Loucy (cell line): ENCODE measurements at regions not wholly inside any gene's neighbourhood (a gene's known extent, or its start where the extent isn't known, plus 50 kb on each side); places are given as distances from the start of the nearest gene placed in this dataset.
"Not testable (repeated sequence)": the region's sequence is repeated elsewhere in the genome, so short reads cannot be mapped to it uniquely, and the experiment has no call there.

Experiments used
- H2AFZ ChIP-seq: fragments of 200-600 bp; sonication (generic); 2 replicates; pipeline ENCODE4 v1.6.0; 2016; ENCODE audit warnings: antibody characterized with exemption, mild to moderate bottlenecking, low read length, moderate library complexity
- H3F3A ChIP-seq: fragments of 200-600 bp; 2 replicates; pipeline ENCODE4 v1.6.0; 2016; ENCODE audit warnings: antibody characterized with exemption, low read depth, mild to moderate bottlenecking
- H3K27me3 ChIP-seq: fragments of 200-600 bp; sonication (generic); 2 replicates; pipeline ENCODE4 v1.6.1; 2014; ENCODE audit warnings: low read length, mild to moderate bottlenecking; ENCODE audit not compliant: insufficient read depth, poor library complexity, severe bottlenecking
- H3K36me3 ChIP-seq: fragments of 200-600 bp; sonication (generic); 2 replicates; pipeline ENCODE4 v1.6.1; 2016; ENCODE audit warnings: low read length; ENCODE audit not compliant: insufficient read depth
- H3K4me1 ChIP-seq: fragments of 200-600 bp; sonication (generic); 2 replicates; pipeline ENCODE4 v1.5.1; 2014; ENCODE audit warnings: low read length, mild to moderate bottlenecking; ENCODE audit not compliant: insufficient read depth, poor library complexity, severe bottlenecking
- H3K4me2 ChIP-seq: fragments of 200-600 bp; sonication (generic); 2 replicates; pipeline ENCODE4 v1.6.0; 2014; ENCODE audit warnings: antibody characterized with exemption, low read length, low read depth, mild to moderate bottlenecking; ENCODE audit not compliant: poor library complexity, severe bottlenecking
- H3K4me3 ChIP-seq: fragments of 200-600 bp; sonication (generic); 2 replicates; pipeline ENCODE4 v1.5.1; 2014; ENCODE audit warnings: low read length, mild to moderate bottlenecking, mixed read lengths; ENCODE audit not compliant: poor library complexity, severe bottlenecking
- H3K79me2 ChIP-seq: fragments of 200-600 bp; sonication (generic); 2 replicates; pipeline ENCODE4 v1.6.1; 2014; ENCODE audit warnings: low read length; ENCODE audit not compliant: insufficient read depth
- H3K9ac ChIP-seq: fragments of 200-600 bp; sonication (generic); 2 replicates; pipeline ENCODE4 v1.6.0; 2014; ENCODE audit warnings: mild to moderate bottlenecking, low read depth, low read length, moderate library complexity; ENCODE audit not compliant: poor library complexity, severe bottlenecking
- H3K9me2 ChIP-seq: fragments of 200-600 bp; sonication (generic); replicated peaks from 2 replicates; pipeline ENCODE4 v1.6.1; 2016; ENCODE audit warnings: low read depth, low read length, mixed read lengths
- H3K9me3 ChIP-seq: fragments of 200-600 bp; sonication (generic); 2 replicates; pipeline ENCODE4 v1.6.1; 2014; ENCODE audit warnings: mild to moderate bottlenecking, antibody characterized with exemption, low read length, low read depth; ENCODE audit not compliant: insufficient read depth
- H4K20me1 ChIP-seq: fragments of 200-600 bp; sonication (generic); 2 replicates; pipeline ENCODE4 v1.6.0; 2014; ENCODE audit warnings: antibody characterized with exemption, low read length, mild to moderate bottlenecking; ENCODE audit not compliant: insufficient read depth, poor library complexity, severe bottlenecking
- CTCF ChIP-seq: fragments of 200-600 bp; sonication (generic); conservative IDR thresholded peaks from 2 replicates; pipeline ENCODE4 v1.5.1; 2014; ENCODE audit warnings: mild to moderate bottlenecking, antibody characterized with exemption, low read length
- EZH2phosphoT487 ChIP-seq: fragments of 200-600 bp; IDR thresholded peaks from 2 replicates; pipeline ENCODE4 v1.6.1; 2018; ENCODE audit warnings: antibody characterized with exemption, mild to moderate bottlenecking, moderate library complexity, borderline replicate concordance

DNA sequence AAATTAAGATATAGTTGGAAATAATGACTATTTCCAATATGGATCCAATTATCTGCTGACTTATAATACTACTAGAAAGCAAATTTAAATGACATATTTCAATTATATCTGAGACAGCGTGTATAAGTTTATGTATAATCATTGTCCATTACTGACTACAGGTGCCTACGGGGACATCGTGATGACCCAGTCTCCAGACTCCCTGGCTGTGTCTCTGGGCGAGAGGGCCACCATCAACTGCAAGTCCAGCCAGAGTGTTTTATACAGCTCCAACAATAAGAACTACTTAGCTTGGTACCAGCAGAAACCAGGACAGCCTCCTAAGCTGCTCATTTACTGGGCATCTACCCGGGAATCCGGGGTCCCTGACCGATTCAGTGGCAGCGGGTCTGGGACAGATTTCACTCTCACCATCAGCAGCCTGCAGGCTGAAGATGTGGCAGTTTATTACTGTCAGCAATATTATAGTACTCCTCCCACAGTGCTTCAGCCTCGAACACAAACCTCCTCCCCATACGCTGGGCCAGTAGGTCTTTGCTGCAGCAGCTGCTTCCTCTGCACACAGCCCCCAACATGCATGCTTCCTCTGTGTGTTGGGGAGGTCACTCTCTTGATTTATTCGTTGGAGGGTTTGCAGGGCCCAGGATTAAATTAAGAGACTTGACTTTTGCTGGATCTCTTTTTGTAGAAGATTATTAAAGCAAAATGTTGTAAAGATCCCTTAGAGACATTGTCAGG, 194.4 kb downstream of the RPIA start:
- no peak for TF ChIP-seq EZH2phosphoT487
- no peak for TF ChIP-seq CTCF
- Histone ChIP-seq H3K36me3 (no peaks in the 10 kb centered on the region), H3K9ac (peak overlapping the region; percentile 61), H3K4me2 (peak overlapping the region; percentile 63), H3K79me2 (no peaks in the 10 kb centered on the region), H3K9me2 (no peaks in the 10 kb centered on the region), H4K20me1 (no peaks in the 10 kb centered on the region), H3F3A (no peaks in the 10 kb centered on the region), H2AFZ (peak overlapping the region; percentile 72), H3K27me3 (no peaks in the 10 kb centered on the region), H3K4me3 (peak overlapping the region; percentile 36), H3K9me3 (no peaks in the 10 kb centered on the region), H3K4me1 (peaks cover 19% of the 10 kb centered on the region)

GRCh38 chr2:88887466-88887865, 196.0 kb downstream of the RPIA start:
- not testable (repeated sequence) for H3K4me3 ChIP-seq, H3K36me3 ChIP-seq

DNA sequence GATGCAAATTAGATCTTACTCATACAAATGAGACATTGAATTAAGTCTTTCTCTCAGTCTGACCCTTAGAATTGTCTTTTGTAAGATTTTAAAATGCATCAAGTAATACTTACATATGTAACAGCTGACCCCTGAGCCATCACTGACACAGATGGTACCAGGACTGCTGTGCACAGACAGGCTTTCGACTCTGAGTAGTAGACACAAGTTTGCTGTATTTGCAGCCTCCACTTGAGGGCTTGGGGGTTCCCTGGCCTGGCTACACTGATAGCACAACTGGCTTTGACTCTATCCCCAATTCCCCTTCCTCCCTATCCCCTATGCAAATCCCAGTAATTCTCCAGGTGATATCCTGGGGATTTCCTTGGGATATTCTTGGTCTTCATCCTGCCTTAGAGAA, 200.7 kb downstream of the RPIA start:
- Histone ChIP-seq H3K4me1 (peaks cover 5% of the 10 kb centered on the region), H4K20me1 (no peaks in the 10 kb centered on the region), H3K9me3 (no peaks in the 10 kb centered on the region), H3K27me3 (no peaks in the 10 kb centered on the region), H3F3A (no peaks in the 10 kb centered on the region), H3K79me2 (no peaks in the 10 kb centered on the region), H3K4me2 (no peak overlapping the region), H3K9me2 (no peaks in the 10 kb centered on the region), H2AFZ (no peak overlapping the region), H3K4me3 (no peak overlapping the region), H3K36me3 (no peaks in the 10 kb centered on the region), H3K9ac (no peak overlapping the region)
- TF ChIP-seq CTCF (no peak), EZH2phosphoT487 (no peak)

More at GRCh38 chr2:88887466-88887865, 196.0 kb downstream of the RPIA start:
- H3K9me3 ChIP-seq, H2AFZ ChIP-seq, H3K79me2 ChIP-seq, H3F3A ChIP-seq, H3K27me3 ChIP-seq, H3K9ac ChIP-seq, H3K4me2 ChIP-seq, H4K20me1 ChIP-seq, H3K9me2 ChIP-seq: not testable (repeated sequence)
- peaks cover 19% of the 10 kb centered on the region for H3K4me1 ChIP-seq

DNA sequence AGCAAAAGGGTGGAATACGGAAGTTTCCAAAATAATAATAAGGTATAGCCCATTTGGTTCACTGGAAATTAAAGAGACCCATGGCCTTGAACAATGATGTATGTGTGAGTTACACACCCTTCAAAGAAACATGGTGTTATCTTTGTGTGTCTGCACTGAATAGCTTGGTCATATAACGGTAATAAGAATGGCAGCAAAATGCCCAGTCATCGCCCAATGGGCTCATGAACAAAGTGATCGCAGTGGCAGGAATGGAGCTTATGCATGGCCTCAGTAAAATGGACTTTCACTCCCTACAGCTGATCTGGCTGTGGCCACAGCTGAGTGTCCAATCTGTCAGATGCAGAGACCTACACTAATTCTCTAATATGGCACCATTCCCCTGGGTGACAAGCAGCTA, 201.3 kb downstream of the RPIA start:
- Histone ChIP-seq H3K9ac (no peak overlapping the region), H3K27me3 (no peaks in the 10 kb centered on the region), H2AFZ (no peak overlapping the region), H3K36me3 (no peaks in the 10 kb centered on the region), H3K4me2 (no peak overlapping the region), H3K9me2 (no peaks in the 10 kb centered on the region), H4K20me1 (no peaks in the 10 kb centered on the region), H3K79me2 (no peaks in the 10 kb centered on the region), H3K9me3 (no peaks in the 10 kb centered on the region), H3K4me3 (no peak overlapping the region), H3F3A (no peaks in the 10 kb centered on the region), H3K4me1 (peaks cover 2% of the 10 kb centered on the region)
- no peak for TF ChIP-seq CTCF
- TF ChIP-seq EZH2phosphoT487 = no peak
